ENCODE measurements at regions not wholly inside any gene's neighbourhood (a gene's known extent, or its start where the extent isn't known, plus 50 kb on each side); places are given as distances from the start of the nearest gene placed in this dataset.

DNA sequence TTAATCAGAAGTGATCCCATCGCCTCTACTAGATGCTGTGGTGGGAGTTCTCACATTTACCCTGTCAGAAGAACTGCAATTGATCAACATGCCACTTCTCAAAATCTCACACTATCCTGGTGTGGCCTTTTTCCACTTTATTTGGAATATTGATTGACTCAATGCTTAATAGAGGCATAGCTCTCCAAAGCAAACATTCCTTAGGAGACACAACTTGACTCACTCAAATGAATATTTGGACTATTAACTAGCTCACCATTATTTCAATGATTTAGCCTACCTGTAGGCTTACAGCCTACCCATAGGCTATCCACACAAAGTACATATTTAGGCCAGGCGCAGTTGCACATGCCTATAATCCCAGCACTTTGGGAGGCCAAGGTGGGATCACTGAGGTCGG, 186.5 kb downstream of the KLHL28 start:
- dilution Hi-C loops (cut with MboI; ENCODE audit: extremely low pct_ligation_motif_present, low sequenced_read_pairs), result no loop called here
- no peaks in the 10 kb centered on the region for H4K20me1 ChIP-seq (ENCODE audit: control insufficient read depth, extremely low read depth, insufficient read depth, low read length)
- no peak overlapping the region for H3K4me2 ChIP-seq (ENCODE audit: control insufficient read depth, extremely low read depth, insufficient read depth, low read depth, low read length)
- H3K79me2 ChIP-seq (ENCODE audit: control insufficient read depth, insufficient read depth, low read length), result no peaks in the 10 kb centered on the region
- H3K27me3 ChIP-seq (ENCODE audit: control insufficient read depth, extremely low read depth, insufficient read depth, low read length), result no peaks in the 10 kb centered on the region
- DNase-seq (ENCODE audit: low read depth, low spot score) (no peak), FAIRE-seq (no peak)
- H3K4me3 ChIP-seq (ENCODE audit: control insufficient read depth in 2 of 3, extremely low read depth in 1 of 3, insufficient read depth in 2 of 3, low read depth in 1 of 3, low read length in 3 of 3), result no peak overlapping the region
- H2AFZ ChIP-seq (ENCODE audit: control insufficient read depth, low read length), result no peak overlapping the region
- H3K9ac ChIP-seq (ENCODE audit: control insufficient read depth, extremely low read depth, insufficient read depth, low read length), result no peak overlapping the region
- no peaks in the 10 kb centered on the region for H3K36me3 ChIP-seq (ENCODE audit: control insufficient read depth in 2 of 2, extremely low read depth in 1 of 2, insufficient read depth in 2 of 2, low read length in 2 of 2)
- H3K9me1 ChIP-seq (ENCODE audit: control insufficient read depth, extremely low read depth, insufficient read depth, low read length), result no peaks in the 10 kb centered on the region
- TF ChIP-seq, protein P1, sequence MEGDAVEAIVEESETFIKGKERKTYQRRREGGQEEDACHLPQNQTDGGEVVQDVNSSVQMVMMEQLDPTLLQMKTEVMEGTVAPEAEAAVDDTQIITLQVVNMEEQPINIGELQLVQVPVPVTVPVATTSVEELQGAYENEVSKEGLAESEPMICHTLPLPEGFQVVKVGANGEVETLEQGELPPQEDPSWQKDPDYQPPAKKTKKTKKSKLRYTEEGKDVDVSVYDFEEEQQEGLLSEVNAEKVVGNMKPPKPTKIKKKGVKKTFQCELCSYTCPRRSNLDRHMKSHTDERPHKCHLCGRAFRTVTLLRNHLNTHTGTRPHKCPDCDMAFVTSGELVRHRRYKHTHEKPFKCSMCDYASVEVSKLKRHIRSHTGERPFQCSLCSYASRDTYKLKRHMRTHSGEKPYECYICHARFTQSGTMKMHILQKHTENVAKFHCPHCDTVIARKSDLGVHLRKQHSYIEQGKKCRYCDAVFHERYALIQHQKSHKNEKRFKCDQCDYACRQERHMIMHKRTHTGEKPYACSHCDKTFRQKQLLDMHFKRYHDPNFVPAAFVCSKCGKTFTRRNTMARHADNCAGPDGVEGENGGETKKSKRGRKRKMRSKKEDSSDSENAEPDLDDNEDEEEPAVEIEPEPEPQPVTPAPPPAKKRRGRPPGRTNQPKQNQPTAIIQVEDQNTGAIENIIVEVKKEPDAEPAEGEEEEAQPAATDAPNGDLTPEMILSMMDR (optimal IDR thresholded peaks at IDR 0.05 in 1 of 3, IDR thresholded peaks at IDR 0.05 in 1 of 3, conservative IDR thresholded peaks at IDR 0.05 in 1 of 3; ENCODE audit: extremely low read depth in 1 of 3, insufficient read depth in 2 of 3, low read length in 3 of 3), result no peak
- TF ChIP-seq EZH2 (IDR thresholded peaks at IDR 0.05; ENCODE audit: low read length), result no peak
- H3K4me1 ChIP-seq (ENCODE audit: control insufficient read depth, extremely low read depth, insufficient read depth, low read length), result no peaks in the 10 kb centered on the region
- H3K27ac ChIP-seq (ENCODE audit: control insufficient read depth, insufficient read depth, low read length), result no peak overlapping the region
- H3K9me3 ChIP-seq (ENCODE audit: control insufficient read depth, low read depth, low read length), result no peaks in the 10 kb centered on the region

DNA sequence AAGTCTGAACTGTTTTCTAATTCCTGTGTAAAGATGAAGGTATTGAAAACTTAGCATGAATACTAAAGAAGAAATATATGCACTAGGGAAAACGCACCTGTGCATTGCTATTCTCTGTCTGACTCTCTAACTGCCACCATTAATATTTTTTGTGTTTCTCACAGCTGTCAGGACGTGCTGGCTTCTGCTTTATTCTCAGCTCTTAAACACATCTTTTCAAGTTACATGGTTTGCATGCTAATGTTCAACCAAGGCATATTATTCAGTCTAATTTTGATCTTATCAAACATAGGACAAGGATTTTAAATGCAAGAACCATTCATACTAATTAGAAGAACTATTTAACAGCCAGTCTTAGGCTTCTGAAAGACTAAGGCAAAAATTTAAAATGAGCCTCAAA, 187.4 kb downstream of the KLHL28 start:
- H3K4me2 ChIP-seq (ENCODE audit: control insufficient read depth, extremely low read depth, insufficient read depth, low read depth, low read length), result no peak overlapping the region
- H3K27me3 ChIP-seq (ENCODE audit: control insufficient read depth, extremely low read depth, insufficient read depth, low read length), result no peaks in the 10 kb centered on the region
- no peak overlapping the region for H3K27ac ChIP-seq (ENCODE audit: control insufficient read depth, insufficient read depth, low read length)
- no peaks in the 10 kb centered on the region for H3K4me1 ChIP-seq (ENCODE audit: control insufficient read depth, extremely low read depth, insufficient read depth, low read length)
- dilution Hi-C loops (cut with MboI; ENCODE audit: extremely low pct_ligation_motif_present, low sequenced_read_pairs), result no loop called here
- TF ChIP-seq EZH2 (IDR thresholded peaks at IDR 0.05; ENCODE audit: low read length), result no peak
- TF ChIP-seq, protein P1 (optimal IDR thresholded peaks at IDR 0.05 in 1 of 3, IDR thresholded peaks at IDR 0.05 in 1 of 3, conservative IDR thresholded peaks at IDR 0.05 in 1 of 3; ENCODE audit: extremely low read depth in 1 of 3, insufficient read depth in 2 of 3, low read length in 3 of 3), result no peak
- FAIRE-seq (no peak), DNase-seq (ENCODE audit: low read depth, low spot score) (no peak)
- no peak overlapping the region for H3K4me3 ChIP-seq (ENCODE audit: control insufficient read depth in 2 of 3, extremely low read depth in 1 of 3, insufficient read depth in 2 of 3, low read depth in 1 of 3, low read length in 3 of 3)
- no peak overlapping the region for H2AFZ ChIP-seq (ENCODE audit: control insufficient read depth, low read length)
- H3K36me3 ChIP-seq (ENCODE audit: control insufficient read depth in 2 of 2, extremely low read depth in 1 of 2, insufficient read depth in 2 of 2, low read length in 2 of 2), result no peaks in the 10 kb centered on the region
- H3K9me1 ChIP-seq (ENCODE audit: control insufficient read depth, extremely low read depth, insufficient read depth, low read length), result no peaks in the 10 kb centered on the region
- H4K20me1 ChIP-seq (ENCODE audit: control insufficient read depth, extremely low read depth, insufficient read depth, low read length), result no peaks in the 10 kb centered on the region
- H3K9ac ChIP-seq (ENCODE audit: control insufficient read depth, extremely low read depth, insufficient read depth, low read length), result no peak overlapping the region
- H3K9me3 ChIP-seq (ENCODE audit: control insufficient read depth, low read depth, low read length), result no peaks in the 10 kb centered on the region
- no peaks in the 10 kb centered on the region for H3K79me2 ChIP-seq (ENCODE audit: control insufficient read depth, insufficient read depth, low read length)

Data from keratinocyte (primary cell).